ENCODE measurements at regions not wholly inside any gene's neighbourhood (a gene's known extent, or its start where the extent isn't known, plus 50 kb on each side); places are given as distances from the start of the nearest gene placed in this dataset.

DNA sequence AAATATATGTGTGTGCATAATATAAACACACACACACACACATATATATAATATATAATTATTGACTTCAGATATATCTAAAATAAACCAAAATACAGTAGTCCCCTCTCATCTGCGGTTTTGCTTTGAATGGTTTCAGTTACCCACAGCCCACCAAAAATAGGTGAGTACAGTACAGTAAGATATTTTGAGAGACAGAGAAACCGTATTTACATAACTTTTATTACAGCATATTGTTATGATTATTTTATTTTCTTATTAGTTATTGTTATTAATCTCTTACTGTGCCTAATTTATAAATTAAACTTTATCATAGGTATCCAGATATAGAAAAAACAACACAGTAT is 564.2 kb downstream of the ACTL7B start:
- Histone ChIP-seq H3K4me1 (ENCODE audit: insufficient read depth, low read length) (peaks cover 4% of the 10 kb centered on the region), H3K27ac (ENCODE audit: low read depth, low read length) (no peak overlapping the region), H3K27me3 (ENCODE audit: insufficient read depth, low read length) (no peaks in the 10 kb centered on the region), H3K36me3 (ENCODE audit: insufficient read depth, low read length) (no peaks in the 10 kb centered on the region), H2AFZ (ENCODE audit: low read depth, low read length) (no peak overlapping the region), H3K9ac (ENCODE audit: low read length) (no peak overlapping the region), H3K9me3 (ENCODE audit: insufficient read depth, low read depth, low read length) (no peaks in the 10 kb centered on the region), H3K4me2 (ENCODE audit: low read length) (no peak overlapping the region), H4K20me1 (ENCODE audit: insufficient read depth, low read length) (no peaks in the 10 kb centered on the region), H3K79me2 (ENCODE audit: insufficient read depth, low read length) (no peaks in the 10 kb centered on the region), H3K4me3 (ENCODE audit: insufficient read depth, low read depth, low read length) (no peak overlapping the region)
- H3K4me3 Mint-ChIP-seq (ENCODE audit: unreplicated experiment), result no peak overlapping the region
- DNase-seq (ENCODE audit: low read depth) (no peak), FAIRE-seq (no peak)
- H3K36me3 Mint-ChIP-seq (ENCODE audit: low read depth, unreplicated experiment), result no peaks in the 10 kb centered on the region
- peaks cover 15% of the 10 kb centered on the region for H3K4me1 Mint-ChIP-seq (ENCODE audit: low read depth, unreplicated experiment)
- no peaks in the 10 kb centered on the region for H3K27me3 Mint-ChIP-seq (ENCODE audit: low read depth, unreplicated experiment)
- TF ChIP-seq CTCF (IDR thresholded peaks at IDR 0.05; ENCODE audit: insufficient read depth, low read depth, low read length), result no peak
- TF ChIP-seq EZH2 (IDR thresholded peaks at IDR 0.05; ENCODE audit: insufficient read depth, low read length), result no peak
- peaks cover 1% of the 10 kb centered on the region for H3K9me3 Mint-ChIP-seq (ENCODE audit: unreplicated experiment)
- H3K27ac Mint-ChIP-seq (ENCODE audit: unreplicated experiment), result no peak overlapping the region

- H3K79me2 ChIP-seq (ENCODE audit: insufficient read depth, low read length), result no peaks in the 10 kb centered on the region
- peaks cover 9% of the 10 kb centered on the region for H3K4me1 Mint-ChIP-seq (ENCODE audit: low read depth, unreplicated experiment)
These were observed 564.8 kb downstream of the ACTL7B start for GRCh38 chr9:108290839-108291585.

More at GRCh38 chr9:108290839-108291585, 564.8 kb downstream of the ACTL7B start:
- Histone ChIP-seq H3K4me3 (ENCODE audit: insufficient read depth, low read depth, low read length) (no peak overlapping the region), H3K36me3 (ENCODE audit: insufficient read depth, low read length) (no peaks in the 10 kb centered on the region), H4K20me1 (ENCODE audit: insufficient read depth, low read length) (no peaks in the 10 kb centered on the region), H3K4me2 (ENCODE audit: low read length) (no peak overlapping the region), H3K4me1 (ENCODE audit: insufficient read depth, low read length) (peaks cover 3% of the 10 kb centered on the region), H3K9me3 (ENCODE audit: insufficient read depth, low read depth, low read length) (no peaks in the 10 kb centered on the region), H2AFZ (ENCODE audit: low read depth, low read length) (no peak overlapping the region), H3K27me3 (ENCODE audit: insufficient read depth, low read length) (no peaks in the 10 kb centered on the region), H3K9ac (ENCODE audit: low read length) (no peak overlapping the region), H3K27ac (ENCODE audit: low read depth, low read length) (no peak overlapping the region)
- FAIRE-seq, result no peak
- TF ChIP-seq EZH2 (IDR thresholded peaks at IDR 0.05; ENCODE audit: insufficient read depth, low read length), result no peak
- no peak for TF ChIP-seq CTCF (IDR thresholded peaks at IDR 0.05; ENCODE audit: insufficient read depth, low read depth, low read length)
- Mint-ChIP-seq H3K27me3 (ENCODE audit: low read depth, unreplicated experiment) (no peaks in the 10 kb centered on the region), H3K9me3 (ENCODE audit: unreplicated experiment) (peaks cover 1% of the 10 kb centered on the region), H3K27ac (ENCODE audit: unreplicated experiment) (no peak overlapping the region), H3K4me3 (ENCODE audit: unreplicated experiment) (no peak overlapping the region), H3K36me3 (ENCODE audit: low read depth, unreplicated experiment) (no peaks in the 10 kb centered on the region)
- DNase-seq (ENCODE audit: low read depth), result no peak

Data from astrocyte (in vitro differentiated cells and primary cell).